Gastroesophageal sphincter (tissue), 3 donors: ENCODE measurements at regions not wholly inside any gene's neighbourhood (a gene's known extent, or its start where the extent isn't known, plus 50 kb on each side); places are given as distances from the start of the nearest gene placed in this dataset.

Source experiments
- CTCF ChIP-seq, 4 experiments: fragments of 200-600 bp in 2 of 4; fragments of 450-650 bp in 2 of 4; sonication (generic) in 1 of 4; IDR thresholded peaks; one replicate each; pipeline ENCODE4 v1.5.1; 2017 to 2019; ENCODE audit warnings: antibody characterized with exemption in 4 of 4, mild to moderate bottlenecking in 2 of 4, moderate library complexity in 2 of 4
- POLR2A ChIP-seq, 2 donors: fragments of 450-650 bp; IDR thresholded peaks; one replicate each; pipeline ENCODE4 v1.6.1; 2017; ENCODE audit warnings: antibody characterized with exemption in 2 of 2, mild to moderate bottlenecking in 2 of 2, moderate library complexity in 1 of 2
- POLR2AphosphoS5 ChIP-seq: sonication (generic); formaldehyde crosslinking; IDR thresholded peaks from one replicate; pipeline ENCODE4 v1.6.1; 2017; ENCODE audit warnings: antibody characterized with exemption

GRCh38 chr10:130834573-130834972 is 476.9 kb downstream of the TCERG1L start:
- TF ChIP-seq CTCF (IDR thresholded peaks at IDR 0.05) (no peak), POLR2A (IDR thresholded peaks at IDR 0.05) (no peak), POLR2AphosphoS5 (no peak)
